Gastroesophageal sphincter (tissue), 4 donors: ENCODE measurements at regions not wholly inside any gene's neighbourhood (a gene's known extent, or its start where the extent isn't known, plus 50 kb on each side); places are given as distances from the start of the nearest gene placed in this dataset.
A peak's percentile ranks its signal among the peaks of the same experiment; 100 is the strongest.

Source experiments
- ATAC-seq: fragments of 150-250 bp; one replicate; pipeline ENCODE4 v1.9.1; 2016; ENCODE audit warnings: mild to moderate bottlenecking, moderate library complexity
- H3K27ac ChIP-seq, 4 donors: fragments of 200-600 bp; sonication (generic) in 3 of 4; 1 replicate in 3 of 4; 2 replicates in 1 of 4; pipeline ENCODE4 v1.5.1; 2016 to 2019
- H3K27me3 ChIP-seq: fragments of 200-600 bp; sonication (generic); one replicate; pipeline ENCODE4 v1.5.1; 2019
- H3K36me3 ChIP-seq, 2 donors: fragments of 200-600 bp; sonication (generic); one replicate each; pipeline ENCODE4 v1.5.1; 2019; ENCODE audit warnings: control low read depth in 1 of 2
- H3K4me1 ChIP-seq, 3 donors: fragments of 200-600 bp; sonication (generic); 1 replicate in 2 of 3; 2 replicates in 1 of 3; pipeline ENCODE4 v1.5.1; 2016 to 2019; ENCODE audit warnings: control low read depth in 2 of 3
- H3K4me3 ChIP-seq, 2 donors: fragments of 200-600 bp; sonication (generic); one replicate each; pipeline ENCODE4 v1.5.1; 2019; ENCODE audit warnings: mild to moderate bottlenecking in 1 of 2, moderate library complexity in 1 of 2
- H3K9me3 ChIP-seq, 3 donors: fragments of 200-600 bp; sonication (generic); one replicate each; pipeline ENCODE4 v1.5.1; 2017 to 2019; ENCODE audit warnings: control low read depth in 2 of 3
- CTCF ChIP-seq, 4 experiments: fragments of 200-600 bp in 2 of 4; fragments of 450-650 bp in 2 of 4; sonication (generic) in 1 of 4; IDR thresholded peaks; one replicate each; pipeline ENCODE4 v1.5.1; 2017 to 2019; ENCODE audit warnings: antibody characterized with exemption in 4 of 4, mild to moderate bottlenecking in 2 of 4, moderate library complexity in 2 of 4
- EP300 ChIP-seq: sonication (generic); formaldehyde crosslinking; IDR thresholded peaks from one replicate; pipeline ENCODE4 v1.6.1; 2017; ENCODE audit warnings: antibody characterized with exemption, mild to moderate bottlenecking
- POLR2A ChIP-seq, 2 donors: fragments of 450-650 bp; IDR thresholded peaks; one replicate each; pipeline ENCODE4 v1.6.1; 2017; ENCODE audit warnings: antibody characterized with exemption in 2 of 2, mild to moderate bottlenecking in 2 of 2, moderate library complexity in 1 of 2
- POLR2AphosphoS5 ChIP-seq: sonication (generic); formaldehyde crosslinking; IDR thresholded peaks from one replicate; pipeline ENCODE4 v1.6.1; 2017; ENCODE audit warnings: antibody characterized with exemption
- WGBS, 2 donors: methylation state at CpG; one replicate each; pipeline ENCODE4 v1.1.5; 2018; ENCODE audit warnings: low coverage in 1 of 2; 5-methylcytosine and 5-hydroxymethylcytosine counted together

GRCh38 chr11:33945481-33946268, 53.8 kb upstream of the LMO2 start:
- Histone ChIP-seq H3K27ac (no peak overlapping the region), H3K27me3 (no peaks in the 10 kb centered on the region), H3K36me3 (no peaks in the 10 kb centered on the region), H3K4me1 (peaks cover 0 to 23% (median 0%) of the 10 kb centered on the region in 3 donors), H3K9me3 (no peaks in the 10 kb centered on the region), H3K4me3 (no peak overlapping the region)
- WGBS, 2 donors, result 57 to 61% methylated on average over 2 to 4 of the region's 4 CpGs
- TF ChIP-seq CTCF (IDR thresholded peaks at IDR 0.05), result no peak
- TF ChIP-seq POLR2AphosphoS5, result no peak
- no peak for TF ChIP-seq EP300
- TF ChIP-seq POLR2A (IDR thresholded peaks at IDR 0.05), result no peak
- no peak for ATAC-seq

- no peak overlapping the region for H3K4me3 ChIP-seq
- no peak for ATAC-seq
- WGBS, 2 donors, result 99 to 100% methylated on average over 3 to 6 of the region's 6 CpGs
- no peak for TF ChIP-seq CTCF (IDR thresholded peaks at IDR 0.05)
- no peak overlapping the region for H3K27ac ChIP-seq
- no peaks in the 10 kb centered on the region for H3K9me3 ChIP-seq
- no peaks in the 10 kb centered on the region for H3K27me3 ChIP-seq
- H3K36me3 ChIP-seq, result no peaks in the 10 kb centered on the region
- H3K4me1 ChIP-seq, result peaks cover 0 to 23% (median 0%) of the 10 kb centered on the region in 3 donors
Observed at GRCh38 chr11:33944693-33945424, 53.0 kb upstream of the LMO2 start.

GRCh38 chr11:33944345-33944692, 52.4 kb upstream of the LMO2 start:
- H3K36me3 ChIP-seq, result no peaks in the 10 kb centered on the region
- H3K4me1 ChIP-seq, result peaks cover 0 to 23% (median 0%) of the 10 kb centered on the region in 3 donors
- ATAC-seq, result no peak
- H3K9me3 ChIP-seq, result no peaks in the 10 kb centered on the region
- TF ChIP-seq EP300, result no peak
- TF ChIP-seq POLR2A (IDR thresholded peaks at IDR 0.05), result no peak
- no peak for TF ChIP-seq CTCF (IDR thresholded peaks at IDR 0.05)
- TF ChIP-seq POLR2AphosphoS5, result no peak
- no peak overlapping the region for H3K4me3 ChIP-seq
- no peaks in the 10 kb centered on the region for H3K27me3 ChIP-seq
- 78 to 100% methylated on average over 1 to 2 of the region's 3 CpGs for WGBS, 2 donors
- no peak overlapping the region for H3K27ac ChIP-seq

GRCh38 chr11:33942954-33943353, 51.1 kb upstream of the LMO2 start:
- TF ChIP-seq POLR2AphosphoS5 (peak; percentile 41), CTCF (IDR thresholded peaks at IDR 0.05) (no peak), POLR2A (IDR thresholded peaks at IDR 0.05) (no peak)
- Histone ChIP-seq H3K9me3 (no peaks in the 10 kb centered on the region), H3K36me3 (no peaks in the 10 kb centered on the region), H3K4me3 (no peak overlapping the region), H3K27me3 (no peaks in the 10 kb centered on the region), H3K27ac (no peak overlapping the region), H3K4me1 (peaks cover 0 to 23% (median 0%) of the 10 kb centered on the region in 3 donors)
- 11 to 13% methylated on average over 1 to 2 of the region's 4 CpGs for WGBS, 2 donors
- peak; percentile 73 for ATAC-seq
